OCI-LY3 (cell line): ENCODE measurements at regions not wholly inside any gene's neighbourhood (a gene's known extent, or its start where the extent isn't known, plus 50 kb on each side); places are given as distances from the start of the nearest gene placed in this dataset.

ENCODE experiments used
- H2AFZ ChIP-seq: fragments of 200-600, 300-600 bp; shearing (Covaris generic); 2 replicates; pipeline ENCODE4 v1.6.0; 2014; ENCODE audit warnings: antibody characterized with exemption, low read depth, low read length
- H3K27ac ChIP-seq: fragments of 200-600, 300-600 bp; sonication (generic); 2 replicates; pipeline ENCODE4 v1.5.1; 2014; ENCODE audit warnings: mild to moderate bottlenecking, low read length, moderate library complexity, mixed read lengths
- H3K27me3 ChIP-seq: fragments of 200-600, 300-600 bp; sonication (generic); 2 replicates; pipeline ENCODE4 v1.6.1; 2014; ENCODE audit warnings: low read depth, low read length, mixed read lengths
- H3K36me3 ChIP-seq: fragments of 200-600, 300-600 bp; sonication (generic); replicated peaks from 2 replicates; pipeline ENCODE3; 2014; ENCODE audit warnings: low read depth, low read length, mixed read lengths
- H3K4me1 ChIP-seq: fragments of 300-600, 200-600 bp; sonication (generic); 2 replicates; pipeline ENCODE4 v1.6.1; 2014; ENCODE audit warnings: low read length, mixed read lengths
- H3K4me2 ChIP-seq: fragments of 200-600, 300-600 bp; sonication (generic); 2 replicates; pipeline ENCODE4 v1.6.1; 2014; ENCODE audit warnings: low read length, mixed read lengths
- H3K4me3 ChIP-seq: fragments of 300-600, 200-600 bp; sonication (generic); 2 replicates; pipeline ENCODE4 v1.5.1; 2014; ENCODE audit warnings: antibody characterized with exemption, mild to moderate bottlenecking, low read length, moderate library complexity
- H3K79me2 ChIP-seq: fragments of 300-600, 200-600 bp; shearing (Covaris generic); 2 replicates; pipeline ENCODE4 v1.6.1; 2014; ENCODE audit warnings: mild to moderate bottlenecking, low read length, mixed read lengths
- H3K9ac ChIP-seq: fragments of 300-600, 200-600 bp; shearing (Covaris generic); 2 replicates; pipeline ENCODE4 v1.6.0; 2014; ENCODE audit warnings: mild to moderate bottlenecking, low read length, moderate library complexity
- H3K9me3 ChIP-seq: fragments of 200-600, 300-600 bp; shearing (Covaris generic); 2 replicates; pipeline ENCODE4 v1.6.1; 2014; ENCODE audit warnings: low read length, mixed read lengths; ENCODE audit not compliant: insufficient read depth
- H4K20me1 ChIP-seq: fragments of 200-600, 300-600 bp; sonication (generic); 2 replicates; pipeline ENCODE4 v1.6.1; 2016; ENCODE audit warnings: low read length, mixed read lengths; ENCODE audit not compliant: insufficient read depth
- EZH2phosphoT487 ChIP-seq: fragments of 200-600 bp; shearing (Covaris generic); IDR thresholded peaks from 2 replicates; pipeline ENCODE4 v1.6.1; 2018; ENCODE audit warnings: antibody characterized with exemption, mixed run types, low read depth
- TF ChIP-seq, protein P1 (sequence below): fragments of 200-600, 300-600 bp; sonication (generic); IDR thresholded peaks from 2 replicates; pipeline ENCODE4 v1.5.1; 2014; ENCODE audit warnings: antibody characterized with exemption, low read length, low read depth

DNA sequence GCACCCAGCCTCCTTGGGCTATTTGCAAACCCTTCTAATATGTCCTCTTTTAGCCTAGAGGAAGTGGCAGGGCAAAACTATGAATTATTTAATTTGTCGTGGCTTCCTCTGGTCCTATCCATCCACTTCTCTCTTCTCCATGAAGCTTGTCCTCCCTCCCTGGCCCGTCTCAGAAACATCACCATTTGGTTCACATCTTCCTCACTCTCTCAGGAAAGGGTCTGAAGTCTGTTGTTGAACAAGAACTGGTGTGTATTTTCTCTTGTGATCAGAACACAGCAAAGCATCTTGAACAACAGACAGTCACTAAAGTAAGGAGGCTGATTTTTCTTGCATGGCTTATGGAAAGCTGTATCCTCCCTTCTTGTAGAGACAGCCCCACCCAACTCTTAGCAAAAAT is 550.1 kb upstream of the NRP1 start:
- H3K27me3 ChIP-seq = no peaks in the 10 kb centered on the region
- no peaks in the 10 kb centered on the region for H3K4me1 ChIP-seq
- no peak overlapping the region for H3K4me2 ChIP-seq
- H2AFZ ChIP-seq = no peak overlapping the region
- no peaks in the 10 kb centered on the region for H3K36me3 ChIP-seq
- H3K9ac ChIP-seq = no peak overlapping the region
- no peaks in the 10 kb centered on the region for H3K79me2 ChIP-seq
- H3K9me3 ChIP-seq = no peaks in the 10 kb centered on the region
- H3K27ac ChIP-seq = no peak overlapping the region
- TF ChIP-seq EZH2phosphoT487 = no peak
- H4K20me1 ChIP-seq = no peaks in the 10 kb centered on the region
- H3K4me3 ChIP-seq = no peak overlapping the region

DNA sequence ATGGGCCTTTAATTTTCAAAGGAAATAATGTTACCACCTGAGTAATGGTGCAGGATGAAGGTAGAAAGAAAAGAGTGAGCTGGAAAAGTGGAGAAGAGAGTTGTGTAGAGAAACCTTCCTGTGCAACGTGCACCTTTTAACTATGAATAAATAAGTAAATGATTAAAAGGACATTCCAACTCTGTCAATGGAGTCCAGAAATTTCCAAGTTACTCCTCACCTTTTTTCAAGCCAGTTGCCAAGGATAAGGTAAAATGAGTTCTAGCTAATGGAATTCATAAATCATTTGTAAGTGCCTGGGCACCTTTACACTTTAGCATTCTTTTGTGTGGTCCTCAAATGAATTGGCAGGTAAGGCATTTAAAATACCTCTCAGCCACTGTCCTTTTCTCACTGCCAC is 549.4 kb upstream of the NRP1 start:
- no peak overlapping the region for H3K4me3 ChIP-seq
- no peaks in the 10 kb centered on the region for H3K79me2 ChIP-seq
- no peak for TF ChIP-seq EZH2phosphoT487
- TF ChIP-seq, protein P1, sequence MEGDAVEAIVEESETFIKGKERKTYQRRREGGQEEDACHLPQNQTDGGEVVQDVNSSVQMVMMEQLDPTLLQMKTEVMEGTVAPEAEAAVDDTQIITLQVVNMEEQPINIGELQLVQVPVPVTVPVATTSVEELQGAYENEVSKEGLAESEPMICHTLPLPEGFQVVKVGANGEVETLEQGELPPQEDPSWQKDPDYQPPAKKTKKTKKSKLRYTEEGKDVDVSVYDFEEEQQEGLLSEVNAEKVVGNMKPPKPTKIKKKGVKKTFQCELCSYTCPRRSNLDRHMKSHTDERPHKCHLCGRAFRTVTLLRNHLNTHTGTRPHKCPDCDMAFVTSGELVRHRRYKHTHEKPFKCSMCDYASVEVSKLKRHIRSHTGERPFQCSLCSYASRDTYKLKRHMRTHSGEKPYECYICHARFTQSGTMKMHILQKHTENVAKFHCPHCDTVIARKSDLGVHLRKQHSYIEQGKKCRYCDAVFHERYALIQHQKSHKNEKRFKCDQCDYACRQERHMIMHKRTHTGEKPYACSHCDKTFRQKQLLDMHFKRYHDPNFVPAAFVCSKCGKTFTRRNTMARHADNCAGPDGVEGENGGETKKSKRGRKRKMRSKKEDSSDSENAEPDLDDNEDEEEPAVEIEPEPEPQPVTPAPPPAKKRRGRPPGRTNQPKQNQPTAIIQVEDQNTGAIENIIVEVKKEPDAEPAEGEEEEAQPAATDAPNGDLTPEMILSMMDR = no peak
- no peaks in the 10 kb centered on the region for H3K4me1 ChIP-seq
- no peaks in the 10 kb centered on the region for H3K9me3 ChIP-seq
- no peak overlapping the region for H2AFZ ChIP-seq
- no peak overlapping the region for H3K9ac ChIP-seq
- H3K27me3 ChIP-seq = no peaks in the 10 kb centered on the region
- H3K27ac ChIP-seq = no peak overlapping the region
- H3K4me2 ChIP-seq = no peak overlapping the region
- no peaks in the 10 kb centered on the region for H3K36me3 ChIP-seq
- H4K20me1 ChIP-seq = no peaks in the 10 kb centered on the region

DNA sequence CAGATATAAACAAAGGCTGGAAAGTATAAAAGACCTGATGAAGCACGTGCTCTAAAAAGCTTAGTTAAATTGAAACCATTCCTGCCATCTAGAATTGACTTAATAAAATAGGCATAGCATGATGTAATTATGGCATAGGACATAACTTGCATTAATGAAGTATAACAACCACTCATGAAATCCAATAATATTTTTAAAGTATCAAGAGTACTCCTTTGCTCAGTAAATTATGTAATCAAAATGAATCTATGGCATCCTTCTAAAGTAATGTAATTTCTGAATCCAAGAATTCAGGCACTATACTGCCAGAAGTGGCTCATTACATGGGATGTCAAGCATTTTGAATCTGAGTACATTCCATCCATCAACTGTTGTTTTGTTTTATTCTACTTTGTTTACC is 548.5 kb upstream of the NRP1 start:
- H2AFZ ChIP-seq = no peak overlapping the region
- H3K9ac ChIP-seq = no peak overlapping the region
- no peaks in the 10 kb centered on the region for H3K79me2 ChIP-seq
- no peaks in the 10 kb centered on the region for H3K36me3 ChIP-seq
- H3K27me3 ChIP-seq = no peaks in the 10 kb centered on the region
- H3K9me3 ChIP-seq = no peaks in the 10 kb centered on the region
- TF ChIP-seq, protein P1 = no peak
- TF ChIP-seq EZH2phosphoT487 = no peak
- H3K4me2 ChIP-seq = no peak overlapping the region
- H3K27ac ChIP-seq = no peak overlapping the region
- no peak overlapping the region for H3K4me3 ChIP-seq
- H3K4me1 ChIP-seq = no peaks in the 10 kb centered on the region
- H4K20me1 ChIP-seq = no peaks in the 10 kb centered on the region

DNA sequence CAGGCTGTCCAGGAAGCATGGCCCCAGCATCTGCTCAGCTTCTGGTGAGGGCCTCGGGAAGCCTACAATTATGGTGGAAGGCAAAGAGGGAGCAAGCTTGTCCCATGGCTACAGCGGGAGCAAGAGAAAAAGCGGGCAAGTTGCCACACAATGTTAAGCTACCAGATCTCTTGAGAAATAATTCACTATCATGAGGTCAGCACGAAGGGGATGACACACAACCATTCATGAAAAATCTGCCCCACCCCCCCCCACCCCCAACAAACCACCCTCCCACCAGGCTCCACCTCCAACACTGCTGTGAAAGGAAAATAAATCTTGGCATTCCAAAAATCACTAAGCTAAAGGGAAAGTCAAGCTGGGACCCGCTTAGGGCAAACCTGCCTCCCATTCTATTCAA is 545.8 kb upstream of the NRP1 start:
- Histone ChIP-seq H3K27me3 (no peaks in the 10 kb centered on the region), H3K4me1 (no peaks in the 10 kb centered on the region), H3K79me2 (no peaks in the 10 kb centered on the region), H3K4me3 (no peak overlapping the region), H4K20me1 (no peaks in the 10 kb centered on the region), H3K9me3 (no peaks in the 10 kb centered on the region), H3K27ac (no peak overlapping the region), H3K4me2 (no peak overlapping the region), H3K9ac (no peak overlapping the region), H2AFZ (no peak overlapping the region), H3K36me3 (no peaks in the 10 kb centered on the region)
- TF ChIP-seq, protein P1 = no peak
- no peak for TF ChIP-seq EZH2phosphoT487

DNA sequence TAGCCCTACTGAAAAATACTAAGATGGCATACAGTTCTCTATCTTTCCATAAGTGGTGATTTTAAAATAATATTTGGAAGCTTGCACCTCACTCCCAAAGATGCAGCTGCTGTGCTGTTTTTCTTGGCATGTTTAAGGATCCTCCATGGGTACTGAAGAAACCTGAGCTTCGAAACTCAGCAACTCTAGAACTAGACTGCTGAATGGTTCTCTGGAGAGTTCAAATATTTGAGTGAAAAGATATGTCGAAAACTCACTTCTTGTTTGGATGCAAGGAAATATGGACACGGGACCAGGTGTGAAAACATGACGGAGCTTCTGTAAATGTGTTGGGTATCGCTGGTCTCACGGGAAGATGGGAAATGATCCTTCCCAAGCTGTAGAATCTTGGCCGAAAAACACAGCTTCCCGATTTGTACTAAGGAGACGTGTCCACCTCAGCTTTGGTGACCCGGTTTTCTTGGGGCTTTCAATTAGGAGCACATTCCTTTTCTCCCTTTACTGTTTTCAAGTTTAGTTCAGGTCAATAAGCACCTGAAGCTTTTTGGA is 543.8 kb upstream of the NRP1 start:
- H3K79me2 ChIP-seq = no peaks in the 10 kb centered on the region
- TF ChIP-seq EZH2phosphoT487 = no peak
- TF ChIP-seq, protein P1 = no peak

More for the DNA sequence above, 543.8 kb upstream of the NRP1 start:
- no peak overlapping the region for H3K4me2 ChIP-seq
- no peak overlapping the region for H3K27ac ChIP-seq
- H4K20me1 ChIP-seq = no peaks in the 10 kb centered on the region
- H3K4me3 ChIP-seq = no peak overlapping the region
- no peaks in the 10 kb centered on the region for H3K4me1 ChIP-seq
- H3K9ac ChIP-seq = no peak overlapping the region
- no peaks in the 10 kb centered on the region for H3K36me3 ChIP-seq
- no peaks in the 10 kb centered on the region for H3K9me3 ChIP-seq
- no peak overlapping the region for H2AFZ ChIP-seq
- no peaks in the 10 kb centered on the region for H3K27me3 ChIP-seq
